HTR-8/SVneo (cell line): ENCODE measurements at regions not wholly inside any gene's neighbourhood (a gene's known extent, or its start where the extent isn't known, plus 50 kb on each side); places are given as distances from the start of the nearest gene placed in this dataset.
"Not testable (repeated sequence)": the region's sequence is repeated elsewhere in the genome, so short reads cannot be mapped to it uniquely, and the experiment has no call there.

ENCODE experiments used
- DNase-seq: peaks from one replicate; pipeline ENCODE4 v3.0.0; 2011; ENCODE audit warnings: low spot score, mixed read lengths; ENCODE audit not compliant: insufficient read length
- FAIRE-seq: peaks from 2 replicates; lab custom pipeline; 2011; peaks lifted over from hg19 to GRCh38; lab: Jason Lieb, UNC

DNA sequence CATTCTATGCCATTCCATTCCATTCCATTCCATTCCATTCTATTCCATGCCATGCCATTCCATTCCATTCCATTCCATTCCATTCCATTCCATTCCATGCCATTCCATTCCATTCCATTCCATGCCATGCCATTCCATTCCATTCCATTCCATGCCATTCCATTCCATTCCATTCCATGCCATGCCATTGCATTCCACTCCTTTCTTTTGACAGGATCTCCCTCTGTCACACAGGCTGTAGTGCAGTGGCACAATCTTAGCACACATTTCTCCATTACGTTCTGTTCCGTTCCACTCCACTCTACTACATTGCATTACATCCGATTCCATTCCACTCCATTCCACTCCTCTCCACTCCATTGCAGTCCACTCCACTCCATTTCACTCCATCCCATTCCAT lies 637.9 kb downstream of the TP53TG3F start:
- not testable (repeated sequence) for FAIRE-seq, DNase-seq

- FAIRE-seq, result not testable (repeated sequence)
Observed at GRCh38 chr16:34098033-34098432, 638.6 kb downstream of the TP53TG3F start.

DNA sequence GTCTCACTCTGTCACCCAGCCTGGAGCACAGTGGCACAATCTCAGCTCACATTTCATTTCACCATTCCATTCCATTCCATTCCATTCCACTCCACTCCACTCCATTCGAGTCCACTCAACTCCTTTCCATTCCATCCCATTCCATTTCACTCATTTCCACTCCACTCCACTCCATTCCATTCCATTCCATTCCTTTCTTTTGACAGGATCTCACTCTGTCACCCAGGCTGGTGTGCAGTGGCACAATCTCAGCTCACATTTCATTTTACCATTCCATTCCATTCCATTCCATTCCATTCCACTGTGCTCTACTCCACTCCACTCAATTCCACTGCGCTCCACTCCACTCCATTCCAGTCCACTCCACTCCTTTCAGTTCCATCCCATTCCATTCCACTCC lies 639.6 kb downstream of the TP53TG3F start:
- not testable (repeated sequence) for FAIRE-seq, DNase-seq

More at GRCh38 chr16:34098033-34098432, 638.6 kb downstream of the TP53TG3F start:
- not testable (repeated sequence) for DNase-seq
